H1 (cell line): ENCODE measurements at regions not wholly inside any gene's neighbourhood (a gene's known extent, or its start where the extent isn't known, plus 50 kb on each side); places are given as distances from the start of the nearest gene placed in this dataset.

Experiments
- CTCF ChIA-PET: fragments of 300-600 bp; sonication (Branson Sonifier 250); formaldehyde crosslinking; loops from one replicate; lab custom pipeline; 2021; ENCODE audit not compliant: partially characterized antibody; lab: Charles Lee
- POLR2A ChIA-PET: fragments of 300-600 bp; sonication (Branson Sonifier 250); formaldehyde crosslinking; loops from one replicate; lab custom pipeline; 2021; ENCODE audit warnings: inconsistent platforms; ENCODE audit not compliant: partially characterized antibody; lab: Charles Lee
- DNase-seq, 2 experiments: peaks; one replicate each; pipeline versions ENCODE4 v3.0.0 to v3.0.0-alpha.2; 2010 to 2022; ENCODE audit warnings: low spot score in 2 of 2, low read depth in 1 of 2, mixed read lengths in 1 of 2
- FAIRE-seq: peaks from 2 replicates; lab custom pipeline; 2011; peaks lifted over from hg19 to GRCh38; lab: Jason Lieb, UNC
- H2AFZ ChIP-seq: 2 replicates; pipeline ENCODE4 v1.8.1; 2012; ENCODE audit warnings: low read length, inconsistent platforms
- H2AK5ac ChIP-seq: 2 replicates; pipeline ENCODE4 v1.6.1; 2013; ENCODE audit warnings: low read depth, low read length
- H2BK120ac ChIP-seq: replicated peaks from 2 replicates; pipeline ENCODE3; 2013; ENCODE audit warnings: low read depth, low read length, inconsistent platforms
- H2BK12ac ChIP-seq: 2 replicates; pipeline ENCODE4 v1.6.1; 2013; ENCODE audit warnings: low read depth, low read length
- H2BK15ac ChIP-seq: 2 replicates; pipeline ENCODE4 v1.6.1; 2013; ENCODE audit warnings: low read length
- H2BK20ac ChIP-seq: 2 replicates; pipeline ENCODE4 v1.6.1; 2013; ENCODE audit warnings: low read length
- H2BK5ac ChIP-seq: 2 replicates; pipeline ENCODE4 v1.6.1; 2013; ENCODE audit warnings: low read depth, low read length
- H3K14ac ChIP-seq: 2 replicates; pipeline ENCODE4 v1.6.1; 2013; ENCODE audit warnings: inconsistent platforms; ENCODE audit not compliant: insufficient read length
- H3K18ac ChIP-seq: 2 replicates; pipeline ENCODE4 v1.6.1; 2013; ENCODE audit warnings: low read length; ENCODE audit errors: extremely low read depth
- H3K23ac ChIP-seq: 2 replicates; pipeline ENCODE4 v1.6.1; 2013; ENCODE audit warnings: inconsistent platforms; ENCODE audit not compliant: insufficient read length
- H3K23me2 ChIP-seq: 2 replicates; pipeline ENCODE4 v1.6.1; 2013; ENCODE audit warnings: low read depth, low read length
- H3K27ac ChIP-seq: 2 replicates; pipeline ENCODE4 v1.6.1; 2011; ENCODE audit warnings: low read depth, low read length, inconsistent platforms
- H3K27me3 ChIP-seq, 4 experiments: replicated peaks in 1 of 4; 1 replicate in 1 of 4; 2 replicates in 3 of 4; pipeline versions ENCODE4 v1.6.1 to v1.8.1; 2011 to 2013; ENCODE audit warnings: low read length in 3 of 4, mild to moderate bottlenecking in 3 of 4, inconsistent platforms in 2 of 4, mixed read lengths in 2 of 4, moderate library complexity in 1 of 4; ENCODE audit not compliant: control insufficient read depth in 3 of 4, insufficient read depth in 3 of 4; ENCODE audit errors: extremely low read depth in 1 of 4
- H3K36me3 ChIP-seq, 4 experiments: 2 replicates each; pipeline versions ENCODE4 v1.6.1 to v1.8.1; 2011 to 2013; ENCODE audit warnings: mild to moderate bottlenecking in 4 of 4, low read length in 3 of 4, moderate library complexity in 2 of 4, control low read depth in 1 of 4, inconsistent platforms in 1 of 4; ENCODE audit not compliant: insufficient read depth in 4 of 4, control insufficient read depth in 2 of 4
- H3K4ac ChIP-seq: replicated peaks from 2 replicates; pipeline ENCODE3; 2013; ENCODE audit warnings: low read length, low read depth, mixed read lengths, inconsistent platforms; ENCODE audit not compliant: insufficient read length
- H3K4me1 ChIP-seq, 4 experiments: replicated peaks in 1 of 4; 1 replicate in 1 of 4; 2 replicates in 3 of 4; pipeline versions ENCODE4 v1.6.1 to v1.8.1; 2011 to 2013; ENCODE audit warnings: low read length in 3 of 4, inconsistent platforms in 2 of 4, mixed read lengths in 1 of 4; ENCODE audit not compliant: insufficient read depth in 4 of 4, control insufficient read depth in 3 of 4
- H3K4me2 ChIP-seq, 2 experiments: 2 replicates each; pipeline versions ENCODE4 v1.6.1 to v1.8.1; 2011 to 2013; ENCODE audit warnings: low read depth in 2 of 2, low read length in 2 of 2, control low read depth in 1 of 2, inconsistent platforms in 1 of 2, mild to moderate bottlenecking in 1 of 2; ENCODE audit not compliant: insufficient read depth in 1 of 2
- H3K4me3 ChIP-seq, 4 experiments: fragments of 200-600, 300-600 bp in 1 of 4; sonication (generic), shearing (Covaris generic), sonication (Bioruptor Twin) in 1 of 4; 2 replicates each; pipeline versions ENCODE4 v1.5.1 to v1.8.1; 2011 to 2016; ENCODE audit warnings: low read length in 4 of 4, low read depth in 3 of 4, control low read depth in 2 of 4, inconsistent platforms in 2 of 4, mild to moderate bottlenecking in 2 of 4, mixed read lengths in 1 of 4, moderate library complexity in 1 of 4; ENCODE audit not compliant: insufficient read depth in 2 of 4; ENCODE audit errors: extremely low read depth in 1 of 4
- H3K56ac ChIP-seq: replicated peaks from 2 replicates; pipeline ENCODE3; 2013; ENCODE audit warnings: low read depth, mild to moderate bottlenecking, mixed read lengths, low read length, inconsistent platforms; ENCODE audit not compliant: insufficient read length
- H3K79me1 ChIP-seq: 2 replicates; pipeline ENCODE4 v1.6.1; 2013; ENCODE audit warnings: low read depth, low read length, control low read depth
- H3K79me2 ChIP-seq, 2 experiments: 2 replicates each; pipeline versions ENCODE4 v1.6.1 to v1.8.1; 2012 to 2013; ENCODE audit warnings: low read length in 2 of 2, mild to moderate bottlenecking in 2 of 2, inconsistent platforms in 1 of 2; ENCODE audit not compliant: insufficient read depth in 2 of 2, control insufficient read depth in 1 of 2
- H3K9ac ChIP-seq, 4 experiments: replicated peaks in 1 of 4; 1 replicate in 1 of 4; 2 replicates in 3 of 4; pipeline versions ENCODE4 v1.6.1 to v1.8.1; 2011 to 2013; ENCODE audit warnings: low read depth in 3 of 4, low read length in 3 of 4, control low read depth in 2 of 4, mild to moderate bottlenecking in 2 of 4, moderate library complexity in 2 of 4, inconsistent platforms in 1 of 4; ENCODE audit errors: extremely low read depth in 1 of 4
- H3K9me3 ChIP-seq, 2 experiments: 2 replicates each; pipeline versions ENCODE4 v1.6.1 to v1.8.1; 2012 to 2013; ENCODE audit warnings: mild to moderate bottlenecking in 2 of 2, moderate library complexity in 2 of 2, control low read depth in 1 of 2, inconsistent platforms in 1 of 2, low read depth in 1 of 2, low read length in 1 of 2, mixed read lengths in 1 of 2; ENCODE audit not compliant: insufficient read depth in 2 of 2
- H4K20me1 ChIP-seq, 2 experiments: replicated peaks in 1 of 2; 2 replicates each; pipeline versions ENCODE3 to v1.8.1; 2011 to 2013; ENCODE audit warnings: inconsistent platforms in 2 of 2, low read length in 2 of 2, mild to moderate bottlenecking in 1 of 2; ENCODE audit not compliant: insufficient read depth in 2 of 2, control insufficient read depth in 1 of 2
- H4K5ac ChIP-seq: 2 replicates; pipeline ENCODE4 v1.6.1; 2013; ENCODE audit warnings: low read length, low read depth, mixed read lengths, inconsistent platforms; ENCODE audit not compliant: insufficient read length
- H4K8ac ChIP-seq: 2 replicates; pipeline ENCODE4 v1.8.0; 2013; ENCODE audit warnings: mild to moderate bottlenecking, moderate library complexity, low read length, inconsistent platforms; ENCODE audit not compliant: insufficient read depth; ENCODE audit errors: extremely low read depth
- H4K91ac ChIP-seq: replicated peaks from 2 replicates; pipeline ENCODE3; 2013; ENCODE audit warnings: low read length, mixed read lengths, inconsistent platforms; ENCODE audit not compliant: insufficient read length
- BRCA1 ChIP-seq: IDR thresholded peaks from 2 replicates; pipeline ENCODE4 v1.6.1; 2012; ENCODE audit warnings: low read depth, low read length, improper control_type of control experiment
- CBX5 ChIP-seq: fragments of 300-800, 300-1000 bp; sonication (generic); IDR thresholded peaks from 2 replicates; pipeline ENCODE4 v1.7.1; 2016; ENCODE audit warnings: antibody characterized with exemption, low read length, low read depth
- CBX8 ChIP-seq: fragments of 300-800, 300-1000 bp; sonication (generic); IDR thresholded peaks from 2 replicates; pipeline ENCODE4 v1.7.1; 2016; ENCODE audit warnings: low read depth, low read length, borderline replicate concordance
- CHD2 ChIP-seq: IDR thresholded peaks from 2 replicates; pipeline ENCODE4 v1.6.1; 2012; ENCODE audit warnings: low read length, improper control_type of control experiment
- CTBP2 ChIP-seq: IDR thresholded peaks from 2 replicates; pipeline ENCODE4 v1.7.0; 2011; ENCODE audit warnings: borderline replicate concordance, mild to moderate bottlenecking, moderate library complexity, mixed read lengths, low read length; ENCODE audit not compliant: insufficient read depth, insufficient read length
- EGR1 ChIP-seq: IDR thresholded peaks from 2 replicates; pipeline ENCODE4 v1.6.1; 2011; ENCODE audit warnings: low read depth, low read length, borderline replicate concordance
- EP300 ChIP-seq, 2 experiments: IDR thresholded peaks; 1 replicate in 1 of 2; 2 replicates in 1 of 2; pipeline ENCODE4 v1.6.1; 2011 to 2012; ENCODE audit warnings: low read depth in 2 of 2, low read length in 2 of 2, mild to moderate bottlenecking in 2 of 2, borderline replicate concordance in 1 of 2, inconsistent platforms in 1 of 2, moderate library complexity in 1 of 2
- FOSL1 ChIP-seq: IDR thresholded peaks from 2 replicates; pipeline ENCODE4 v1.6.1; 2011; ENCODE audit warnings: mild to moderate bottlenecking, low read depth, low read length, moderate library complexity; ENCODE audit not compliant: insufficient read depth
- KDM4A ChIP-seq: IDR thresholded peaks from one replicate; pipeline ENCODE4 v1.7.1; 2012; ENCODE audit warnings: low read depth, mild to moderate bottlenecking, moderate library complexity, low read length, inconsistent platforms; ENCODE audit not compliant: severe bottlenecking
- RAD21 ChIP-seq, 2 experiments: IDR thresholded peaks in 1 of 2; conservative IDR thresholded peaks in 1 of 2; 2 replicates each; pipeline ENCODE4 v1.6.1; 2011; ENCODE audit warnings: low read depth in 2 of 2, low read length in 2 of 2, improper control_type of control experiment in 1 of 2, inconsistent platforms in 1 of 2, mild to moderate bottlenecking in 1 of 2, moderate library complexity in 1 of 2
- RBBP5 ChIP-seq: IDR thresholded peaks from 2 replicates; pipeline ENCODE4 v1.7.1; 2012; ENCODE audit warnings: low read depth, mild to moderate bottlenecking, inconsistent platforms, low read length, moderate library complexity, borderline replicate concordance
- RXRA ChIP-seq: IDR thresholded peaks from 2 replicates; pipeline ENCODE4 v1.6.1; 2011; ENCODE audit warnings: low read depth, mild to moderate bottlenecking, low read length, moderate library complexity; ENCODE audit not compliant: insufficient read depth
- SIN3A ChIP-seq, 2 experiments: IDR thresholded peaks in 1 of 2; conservative IDR thresholded peaks in 1 of 2; 2 replicates each; pipeline ENCODE4 v1.6.1; 2011 to 2012; ENCODE audit warnings: low read length in 2 of 2, improper control_type of control experiment in 1 of 2, low read depth in 1 of 2, mild to moderate bottlenecking in 1 of 2
- SP2 ChIP-seq: IDR thresholded peaks from 2 replicates; pipeline ENCODE4 v1.6.1; 2012; ENCODE audit warnings: mild to moderate bottlenecking, low read length, inconsistent platforms
- TBP ChIP-seq: IDR thresholded peaks from 2 replicates; pipeline ENCODE4 v1.6.1; 2011; ENCODE audit warnings: low read depth, low read length, improper control_type of control experiment
- WGBS, 2 experiments: shearing (Covaris generic) in 1 of 2; methylation state at CpG; one replicate each; pipeline versions ENCODE4 v1.1.6 to v1.1.7; 2013 to 2015; ENCODE audit warnings: low lambda C conversion rate in 2 of 2, mixed read lengths in 2 of 2, inconsistent platforms in 1 of 2, low coverage in 1 of 2, missing lambda C conversion rate in 1 of 2; ENCODE audit not compliant: insufficient replicate concordance in 2 of 2, insufficient coverage in 1 of 2, insufficient read length in 1 of 2; ENCODE audit errors: extremely low coverage in 1 of 2, missing lambda C conversion rate in 1 of 2; 5-methylcytosine and 5-hydroxymethylcytosine counted together

DNA sequence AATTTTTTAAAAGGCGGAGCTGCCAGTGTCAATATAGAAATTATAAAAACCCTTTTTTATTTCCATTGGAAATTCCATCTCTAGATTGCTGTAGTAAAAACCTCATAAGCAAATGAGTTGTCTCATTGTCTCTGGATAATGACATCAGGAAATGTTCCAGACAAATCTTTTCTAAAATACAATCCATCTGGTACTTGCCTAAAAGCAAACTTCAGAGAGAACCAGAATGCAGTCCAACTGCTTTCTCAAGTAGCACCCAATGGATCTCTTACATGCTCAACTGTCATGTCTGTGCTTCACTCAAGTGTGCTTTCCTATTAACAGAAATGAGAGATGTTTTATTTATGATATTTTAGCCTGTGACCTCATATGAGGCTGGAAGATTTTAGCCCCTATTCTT, 399.6 kb upstream of the NDST3 start:
- H2BK120ac ChIP-seq: no peak overlapping the region
- ChIA-PET POLR2A (no interaction called here), CTCF (no interaction called here)
- no peak overlapping the region for H3K14ac ChIP-seq
- no peak overlapping the region for H2BK5ac ChIP-seq
- no peaks in the 10 kb centered on the region for H3K23me2 ChIP-seq
- FAIRE-seq: no peak
- H2BK12ac ChIP-seq: no peak overlapping the region
- H4K8ac ChIP-seq: no peak overlapping the region
- no peaks in the 10 kb centered on the region for H3K9me3 ChIP-seq
- no peak overlapping the region for H2BK15ac ChIP-seq
- 100% methylated on average over 1 of the region's 1 CpG; no CpG with 5 or more reads in 1 of the 2 experiments for WGBS, 2 experiments
- no peaks in the 10 kb centered on the region for H3K36me3 ChIP-seq
- H3K4ac ChIP-seq: no peak overlapping the region
- no peaks in the 10 kb centered on the region for H3K79me1 ChIP-seq
- H4K20me1 ChIP-seq: no peaks in the 10 kb centered on the region
- H3K23ac ChIP-seq: no peak overlapping the region
- no peak overlapping the region for H3K56ac ChIP-seq
- H2AFZ ChIP-seq: no peak overlapping the region
- H3K79me2 ChIP-seq: no peaks in the 10 kb centered on the region
- no peak overlapping the region for H4K91ac ChIP-seq
- no peak overlapping the region for H2AK5ac ChIP-seq
- no peak overlapping the region for H3K9ac ChIP-seq
- no peaks in the 10 kb centered on the region for H3K4me1 ChIP-seq
- H3K4me3 ChIP-seq: no peak overlapping the region
- H3K27ac ChIP-seq: no peak overlapping the region
- TF ChIP-seq EP300 (IDR thresholded peaks at IDR 0.05; ENCODE audit: borderline replicate concordance in 1 of 2, low read depth in 2 of 2, low read length in 2 of 2) (no peak), TBP (no peak), SIN3A (conservative IDR thresholded peaks at IDR 0.05 in 1 of 2, IDR thresholded peaks at IDR 0.05 in 1 of 2; ENCODE audit: low read depth in 1 of 2, low read length in 2 of 2) (no peak), EGR1 (no peak), FOSL1 (no peak), RBBP5 (no peak), RAD21 (IDR thresholded peaks at IDR 0.05 in 1 of 2, conservative IDR thresholded peaks at IDR 0.05 in 1 of 2; ENCODE audit: low read depth in 2 of 2, low read length in 2 of 2) (no peak), SP2 (no peak), RXRA (no peak), CBX8 (no peak), KDM4A (no peak), CHD2 (no peak), BRCA1 (no peak), CBX5 (no peak), CTBP2 (no peak)
- H4K5ac ChIP-seq: no peak overlapping the region
- H3K18ac ChIP-seq: no peak overlapping the region
- DNase-seq: no peak
- no peaks in the 10 kb centered on the region for H3K27me3 ChIP-seq
- H2BK20ac ChIP-seq: no peak overlapping the region
- H3K4me2 ChIP-seq: no peak overlapping the region
